ENCODE measurements at regions not wholly inside any gene's neighbourhood (a gene's known extent, or its start where the extent isn't known, plus 50 kb on each side); places are given as distances from the start of the nearest gene placed in this dataset.

DNA sequence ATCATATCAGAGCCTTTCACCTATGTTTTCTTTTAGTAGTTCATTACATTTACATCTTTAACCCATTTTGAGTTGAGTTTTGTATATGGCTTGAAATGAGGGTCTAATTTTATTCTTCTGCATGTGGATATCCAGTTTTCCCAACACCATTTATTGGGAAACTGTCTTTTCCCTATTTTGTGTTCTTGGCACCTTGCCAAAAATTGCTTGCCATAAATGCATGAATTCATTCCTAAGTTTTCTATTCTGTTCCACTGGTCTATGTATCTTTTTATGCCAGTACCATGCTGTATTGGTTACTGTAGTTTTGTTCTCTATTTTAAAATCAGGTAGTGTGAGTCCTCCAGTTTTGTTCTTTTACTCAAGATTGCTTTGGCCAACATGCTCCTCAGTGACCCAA is 144.0 kb upstream of the OBI1 start:
- Histone ChIP-seq H3K4me3 (ENCODE audit: low read depth, low read length, poor library complexity, severe bottlenecking) (no peak overlapping the region), H2AFZ (ENCODE audit: low read length) (no peak overlapping the region), H3K36me3 (ENCODE audit: insufficient read depth, low read length) (no peaks in the 10 kb centered on the region), H3K27ac (ENCODE audit: low read depth, low read length, poor library complexity, severe bottlenecking) (no peak overlapping the region), H3K4me1 (ENCODE audit: insufficient read depth, low read length, poor library complexity, severe bottlenecking) (no peaks in the 10 kb centered on the region), H4K20me1 (ENCODE audit: insufficient read depth, low read length) (no peaks in the 10 kb centered on the region), H3K79me2 (ENCODE audit: insufficient read depth, low read depth, low read length) (no peaks in the 10 kb centered on the region), H3K4me2 (ENCODE audit: low read length) (no peak overlapping the region), H3K9me3 (ENCODE audit: low read length) (no peaks in the 10 kb centered on the region), H3K9me2 (ENCODE audit: insufficient read depth, low read length) (no peaks in the 10 kb centered on the region)
- no TSS peak for BruUV-seq (replicated peaks)
- no peak for DNase-seq (ENCODE audit: low spot score)
- intact Hi-C loops (cut with micrococcal nuclease; ENCODE audit: unreplicated experiment): no loop called here
- TF ChIP-seq CTCF (conservative IDR thresholded peaks at IDR 0.05; ENCODE audit: low read length) (no peak), EZH2phosphoT487 (IDR thresholded peaks at IDR 0.05; ENCODE audit: borderline replicate concordance, low read depth, low read length) (no peak)
- ChIA-PET POLR2A (no interaction called here), CTCF (ENCODE audit: unreplicated experiment) (no interaction called here)

- CTCF ChIA-PET (ENCODE audit: unreplicated experiment): no interaction called here
- Histone ChIP-seq H4K20me1 (ENCODE audit: insufficient read depth, low read length) (no peaks in the 10 kb centered on the region), H2AFZ (ENCODE audit: low read length) (no peak overlapping the region), H3K4me3 (ENCODE audit: low read depth, low read length, poor library complexity, severe bottlenecking) (no peak overlapping the region), H3K4me1 (ENCODE audit: insufficient read depth, low read length, poor library complexity, severe bottlenecking) (no peaks in the 10 kb centered on the region), H3K79me2 (ENCODE audit: insufficient read depth, low read depth, low read length) (no peaks in the 10 kb centered on the region), H3K9me2 (ENCODE audit: insufficient read depth, low read length) (no peaks in the 10 kb centered on the region), H3K9me3 (ENCODE audit: low read length) (no peaks in the 10 kb centered on the region), H3K27ac (ENCODE audit: low read depth, low read length, poor library complexity, severe bottlenecking) (no peak overlapping the region), H3K4me2 (ENCODE audit: low read length) (no peak overlapping the region), H3K36me3 (ENCODE audit: insufficient read depth, low read length) (no peaks in the 10 kb centered on the region)
- TF ChIP-seq EZH2phosphoT487 (IDR thresholded peaks at IDR 0.05; ENCODE audit: borderline replicate concordance, low read depth, low read length): no peak
- no TSS peak for BruUV-seq (replicated peaks)
- intact Hi-C loops (cut with micrococcal nuclease; ENCODE audit: unreplicated experiment): no loop called here
- no peak for DNase-seq (ENCODE audit: low spot score)
- POLR2A ChIA-PET: interaction anchor here (0.5 kb wide), 1 partner anchor 579 kb away, joined by 8 read pairs; no protein-coding TSS in a partner anchor
Observed at GRCh38 chr13:78787190-78787589, 128.2 kb upstream of the OBI1 start.

- Histone ChIP-seq H3K9me2 (ENCODE audit: insufficient read depth, low read length) (no peaks in the 10 kb centered on the region), H4K20me1 (ENCODE audit: insufficient read depth, low read length) (no peaks in the 10 kb centered on the region), H3K4me1 (ENCODE audit: insufficient read depth, low read length, poor library complexity, severe bottlenecking) (no peaks in the 10 kb centered on the region), H3K4me3 (ENCODE audit: low read depth, low read length, poor library complexity, severe bottlenecking) (no peak overlapping the region), H3K27ac (ENCODE audit: low read depth, low read length, poor library complexity, severe bottlenecking) (no peak overlapping the region), H3K4me2 (ENCODE audit: low read length) (no peak overlapping the region), H3K79me2 (ENCODE audit: insufficient read depth, low read depth, low read length) (no peaks in the 10 kb centered on the region), H3K36me3 (ENCODE audit: insufficient read depth, low read length) (no peaks in the 10 kb centered on the region), H2AFZ (ENCODE audit: low read length) (no peak overlapping the region), H3K9me3 (ENCODE audit: low read length) (no peaks in the 10 kb centered on the region)
- BruUV-seq (replicated peaks): no TSS peak
- intact Hi-C loops (cut with micrococcal nuclease; ENCODE audit: unreplicated experiment): no loop called here
- ChIA-PET CTCF (ENCODE audit: unreplicated experiment) (no interaction called here), POLR2A (no interaction called here)
- DNase-seq (ENCODE audit: low spot score): no peak
- TF ChIP-seq CTCF (conservative IDR thresholded peaks at IDR 0.05; ENCODE audit: low read length) (no peak), EZH2phosphoT487 (IDR thresholded peaks at IDR 0.05; ENCODE audit: borderline replicate concordance, low read depth, low read length) (no peak)
Observed at GRCh38 chr13:78786459-78786858, 127.5 kb upstream of the OBI1 start.

Data from OCI-LY7 (cell line).